NB4 (cell line): ENCODE measurements at regions not wholly inside any gene's neighbourhood (a gene's known extent, or its start where the extent isn't known, plus 50 kb on each side); places are given as distances from the start of the nearest gene placed in this dataset.

Source experiments
- DNase-seq: peaks from one replicate; pipeline ENCODE4 v3.0.0; 2010; ENCODE audit warnings: low read depth
- H3K4me3 ChIP-seq: one replicate; pipeline ENCODE4 v1.5.1; 2011; ENCODE audit warnings: mild to moderate bottlenecking, low read depth, low read length, moderate library complexity
- CTCF ChIP-seq: IDR thresholded peaks from one replicate; pipeline ENCODE4 v1.5.1; 2012; ENCODE audit warnings: low read depth, low read length
- MAX ChIP-seq: IDR thresholded peaks from 2 replicates; pipeline ENCODE4 v1.6.1; 2011; ENCODE audit warnings: low read depth, low read length
- MYC ChIP-seq: IDR thresholded peaks from 2 replicates; pipeline ENCODE4 v1.6.1; 2011; ENCODE audit warnings: low read depth, low read length
- POLR2A ChIP-seq: IDR thresholded peaks from 2 replicates; pipeline ENCODE4 v1.6.1; 2011; ENCODE audit warnings: mild to moderate bottlenecking; ENCODE audit not compliant: insufficient read length; ENCODE audit errors: extremely low read depth

- no peak for TF ChIP-seq CTCF
- TF ChIP-seq MAX = no peak
- no peak for TF ChIP-seq POLR2A
- no peak for TF ChIP-seq MYC
- H3K4me3 ChIP-seq = no peak overlapping the region
- no peak for DNase-seq
Measured at GRCh38 chr20:11214256-11214840, 540.5 kb upstream of the JAG1 start.

GRCh38 chr20:11216451-11217314, 542.9 kb upstream of the JAG1 start:
- no peak for DNase-seq
- TF ChIP-seq MAX = no peak
- TF ChIP-seq MYC = no peak
- TF ChIP-seq POLR2A = no peak
- TF ChIP-seq CTCF = no peak
- no peak overlapping the region for H3K4me3 ChIP-seq

GRCh38 chr20:11217326-11218172, 543.8 kb upstream of the JAG1 start:
- DNase-seq = no peak
- no peak for TF ChIP-seq MAX
- no peak for TF ChIP-seq POLR2A
- no peak for TF ChIP-seq MYC
- no peak for TF ChIP-seq CTCF
- no peak overlapping the region for H3K4me3 ChIP-seq

- H3K4me3 ChIP-seq = no peak overlapping the region
- DNase-seq = no peak
- TF ChIP-seq POLR2A (no peak), MYC (no peak), CTCF (no peak), MAX (no peak)
Measured at GRCh38 chr20:11218173-11218680, 544.4 kb upstream of the JAG1 start.

- no peak overlapping the region for H3K4me3 ChIP-seq
- DNase-seq = no peak
- no peak for TF ChIP-seq CTCF
- TF ChIP-seq MAX = no peak
- no peak for TF ChIP-seq MYC
- TF ChIP-seq POLR2A = no peak
Measured at GRCh38 chr20:11219192-11219591, 545.4 kb upstream of the JAG1 start.
